SK-N-SH treated with all-trans-retinoic acid at 6 μM for 48 hours (cell line): ENCODE measurements at regions not wholly inside any gene's neighbourhood (a gene's known extent, or its start where the extent isn't known, plus 50 kb on each side); places are given as distances from the start of the nearest gene placed in this dataset.

Experiments
- CSDC2 ChIP-seq: fragments of 250-450 bp; sonication (Bioruptor Pico); IDR thresholded peaks from 2 replicates; pipeline ENCODE4 v1.5.0; 2020; ENCODE audit warnings: mild to moderate bottlenecking, moderate library complexity
- ESRRG ChIP-seq: fragments of 250-450 bp; sonication (Bioruptor Pico); IDR thresholded peaks from 2 replicates; pipeline ENCODE4 v1.6.1; 2021; ENCODE audit warnings: mild to moderate bottlenecking
- ISL1 ChIP-seq: fragments of 250-450 bp; sonication (Bioruptor Pico); IDR thresholded peaks from 2 replicates; pipeline ENCODE4 v2.1.2; 2022; ENCODE audit warnings: mild to moderate bottlenecking, moderate library complexity
- PPARA ChIP-seq: fragments of 250-450 bp; sonication (Bioruptor Pico); IDR thresholded peaks from 2 replicates; pipeline ENCODE4 v1.5.0; 2020; ENCODE audit warnings: mild to moderate bottlenecking, borderline replicate concordance
- TCF4 ChIP-seq: fragments of 250-450 bp; sonication (Bioruptor Pico); IDR thresholded peaks from 2 replicates; pipeline ENCODE4 v1.8.0; 2021; ENCODE audit warnings: mild to moderate bottlenecking, moderate library complexity, borderline replicate concordance
- TOX ChIP-seq: fragments of 250-450 bp; sonication (Bioruptor Pico); IDR thresholded peaks from 2 replicates; pipeline ENCODE4 v1.8.0; 2021; ENCODE audit warnings: mild to moderate bottlenecking, moderate library complexity, borderline replicate concordance
- ZC3H10 ChIP-seq: fragments of 250-450 bp; sonication (Bioruptor Pico); IDR thresholded peaks from 2 replicates; pipeline ENCODE4 v1.5.1; 2021; ENCODE audit warnings: mild to moderate bottlenecking, moderate library complexity
- ZFP3 ChIP-seq: fragments of 250-450 bp; sonication (Bioruptor Pico); IDR thresholded peaks from 2 replicates; pipeline ENCODE4 v1.5.0; 2020; ENCODE audit warnings: mild to moderate bottlenecking, moderate library complexity
- ZFP30 ChIP-seq: fragments of 450-650 bp; formaldehyde crosslinking; IDR thresholded peaks from 2 replicates; pipeline ENCODE4 v1.5.0; 2022; ENCODE audit warnings: mild to moderate bottlenecking, moderate library complexity
- ZNF8 ChIP-seq: fragments of 450-650 bp; formaldehyde crosslinking; IDR thresholded peaks from 2 replicates; pipeline ENCODE4 v1.5.0; 2020; ENCODE audit warnings: mild to moderate bottlenecking, moderate library complexity
- TF ChIP-seq, protein P1 (sequence below): fragments of 250-450 bp; sonication (Bioruptor Pico); IDR thresholded peaks from 2 replicates; pipeline ENCODE4 v1.8.0; 2020; ENCODE audit warnings: mild to moderate bottlenecking, moderate library complexity, borderline replicate concordance
- TF ChIP-seq, protein P2 (sequence below): fragments of 250-450 bp; sonication (Bioruptor Pico); IDR thresholded peaks from 2 replicates; pipeline ENCODE4 v1.5.1; 2020; ENCODE audit warnings: low read depth, mild to moderate bottlenecking, moderate library complexity
- TF ChIP-seq, protein P3 (sequence below): fragments of 250-450 bp; sonication (Bioruptor Pico); IDR thresholded peaks from 2 replicates; pipeline ENCODE4 v1.5.0; 2020; ENCODE audit warnings: mild to moderate bottlenecking, moderate library complexity

DNA sequence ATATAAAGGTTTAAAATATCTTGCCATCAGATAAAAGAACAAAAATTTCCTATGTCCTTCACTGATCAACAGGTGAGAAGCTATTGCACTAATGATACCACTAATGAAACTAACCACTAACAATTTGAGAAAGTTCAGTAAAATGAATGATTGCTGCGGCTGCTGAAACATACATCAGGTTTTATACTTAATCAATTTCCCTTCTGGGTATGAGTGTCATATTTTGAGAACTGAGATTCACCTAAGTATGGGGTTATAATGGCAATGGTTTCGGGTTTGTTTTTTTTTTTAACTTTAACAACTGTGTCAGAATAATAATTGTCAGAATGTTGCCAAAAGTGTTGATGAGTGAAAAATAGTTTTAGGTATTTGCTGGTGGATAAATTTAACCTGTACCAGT lies 151.3 kb upstream of the SLC39A10 start:
- TF ChIP-seq, protein P1, sequence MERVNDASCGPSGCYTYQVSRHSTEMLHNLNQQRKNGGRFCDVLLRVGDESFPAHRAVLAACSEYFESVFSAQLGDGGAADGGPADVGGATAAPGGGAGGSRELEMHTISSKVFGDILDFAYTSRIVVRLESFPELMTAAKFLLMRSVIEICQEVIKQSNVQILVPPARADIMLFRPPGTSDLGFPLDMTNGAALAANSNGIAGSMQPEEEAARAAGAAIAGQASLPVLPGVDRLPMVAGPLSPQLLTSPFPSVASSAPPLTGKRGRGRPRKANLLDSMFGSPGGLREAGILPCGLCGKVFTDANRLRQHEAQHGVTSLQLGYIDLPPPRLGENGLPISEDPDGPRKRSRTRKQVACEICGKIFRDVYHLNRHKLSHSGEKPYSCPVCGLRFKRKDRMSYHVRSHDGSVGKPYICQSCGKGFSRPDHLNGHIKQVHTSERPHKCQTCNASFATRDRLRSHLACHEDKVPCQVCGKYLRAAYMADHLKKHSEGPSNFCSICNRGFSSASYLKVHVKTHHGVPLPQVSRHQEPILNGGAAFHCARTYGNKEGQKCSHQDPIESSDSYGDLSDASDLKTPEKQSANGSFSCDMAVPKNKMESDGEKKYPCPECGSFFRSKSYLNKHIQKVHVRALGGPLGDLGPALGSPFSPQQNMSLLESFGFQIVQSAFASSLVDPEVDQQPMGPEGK (CRISPR knock-in tag) = no peak
- TF ChIP-seq, protein P2, sequence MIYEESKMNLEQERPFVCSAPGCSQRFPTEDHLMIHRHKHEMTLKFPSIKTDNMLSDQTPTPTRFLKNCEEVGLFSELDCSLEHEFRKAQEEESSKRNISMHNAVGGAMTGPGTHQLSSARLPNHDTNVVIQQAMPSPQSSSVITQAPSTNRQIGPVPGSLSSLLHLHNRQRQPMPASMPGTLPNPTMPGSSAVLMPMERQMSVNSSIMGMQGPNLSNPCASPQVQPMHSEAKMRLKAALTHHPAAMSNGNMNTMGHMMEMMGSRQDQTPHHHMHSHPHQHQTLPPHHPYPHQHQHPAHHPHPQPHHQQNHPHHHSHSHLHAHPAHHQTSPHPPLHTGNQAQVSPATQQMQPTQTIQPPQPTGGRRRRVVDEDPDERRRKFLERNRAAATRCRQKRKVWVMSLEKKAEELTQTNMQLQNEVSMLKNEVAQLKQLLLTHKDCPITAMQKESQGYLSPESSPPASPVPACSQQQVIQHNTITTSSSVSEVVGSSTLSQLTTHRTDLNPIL (CRISPR knock-in tag) = no peak
- TF ChIP-seq ISL1 (no peak), TOX (CRISPR knock-in tag) (no peak), PPARA (CRISPR knock-in tag) (no peak), ZFP30 (CRISPR knock-in tag) (no peak), TCF4 (no peak), ZC3H10 (CRISPR knock-in tag) (no peak), ESRRG (CRISPR knock-in tag) (no peak), ZNF8 (CRISPR knock-in tag) (no peak), ZFP3 (CRISPR knock-in tag) (no peak), CSDC2 (no peak)
- TF ChIP-seq, protein P3, sequence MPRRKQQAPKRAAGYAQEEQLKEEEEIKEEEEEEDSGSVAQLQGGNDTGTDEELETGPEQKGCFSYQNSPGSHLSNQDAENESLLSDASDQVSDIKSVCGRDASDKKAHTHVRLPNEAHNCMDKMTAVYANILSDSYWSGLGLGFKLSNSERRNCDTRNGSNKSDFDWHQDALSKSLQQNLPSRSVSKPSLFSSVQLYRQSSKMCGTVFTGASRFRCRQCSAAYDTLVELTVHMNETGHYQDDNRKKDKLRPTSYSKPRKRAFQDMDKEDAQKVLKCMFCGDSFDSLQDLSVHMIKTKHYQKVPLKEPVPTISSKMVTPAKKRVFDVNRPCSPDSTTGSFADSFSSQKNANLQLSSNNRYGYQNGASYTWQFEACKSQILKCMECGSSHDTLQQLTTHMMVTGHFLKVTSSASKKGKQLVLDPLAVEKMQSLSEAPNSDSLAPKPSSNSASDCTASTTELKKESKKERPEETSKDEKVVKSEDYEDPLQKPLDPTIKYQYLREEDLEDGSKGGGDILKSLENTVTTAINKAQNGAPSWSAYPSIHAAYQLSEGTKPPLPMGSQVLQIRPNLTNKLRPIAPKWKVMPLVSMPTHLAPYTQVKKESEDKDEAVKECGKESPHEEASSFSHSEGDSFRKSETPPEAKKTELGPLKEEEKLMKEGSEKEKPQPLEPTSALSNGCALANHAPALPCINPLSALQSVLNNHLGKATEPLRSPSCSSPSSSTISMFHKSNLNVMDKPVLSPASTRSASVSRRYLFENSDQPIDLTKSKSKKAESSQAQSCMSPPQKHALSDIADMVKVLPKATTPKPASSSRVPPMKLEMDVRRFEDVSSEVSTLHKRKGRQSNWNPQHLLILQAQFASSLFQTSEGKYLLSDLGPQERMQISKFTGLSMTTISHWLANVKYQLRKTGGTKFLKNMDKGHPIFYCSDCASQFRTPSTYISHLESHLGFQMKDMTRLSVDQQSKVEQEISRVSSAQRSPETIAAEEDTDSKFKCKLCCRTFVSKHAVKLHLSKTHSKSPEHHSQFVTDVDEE = no peak
